ENCODE measurements at regions not wholly inside any gene's neighbourhood (a gene's known extent, or its start where the extent isn't known, plus 50 kb on each side); places are given as distances from the start of the nearest gene placed in this dataset.

DNA sequence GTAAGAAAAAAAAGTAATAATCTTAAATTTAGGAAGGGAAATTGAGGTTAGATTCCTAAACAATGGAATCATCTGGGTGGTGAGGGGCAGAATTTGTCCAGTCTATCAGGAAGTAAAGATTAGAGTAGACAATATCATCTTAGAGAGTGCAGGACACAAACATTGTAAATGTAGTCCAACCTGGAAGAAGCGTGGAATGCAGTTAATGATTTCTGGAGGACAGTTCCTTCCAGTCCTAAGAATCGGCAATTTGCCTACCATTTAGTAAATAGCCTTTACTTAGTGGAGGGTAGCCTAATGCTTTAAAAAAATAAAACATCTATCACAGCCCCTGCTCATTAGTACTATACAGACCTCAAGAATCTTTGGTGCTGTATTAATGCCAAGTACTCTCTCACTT is 147.5 kb upstream of the TTC29 start:
- H3K4me1 ChIP-seq: no peaks in the 10 kb centered on the region
- DNase-seq: no peak
- H3K4me3 ChIP-seq: no peak overlapping the region
- H3K36me3 ChIP-seq: no peaks in the 10 kb centered on the region
- 14 to 18% methylated on average over 2 of the region's 2 CpGs for WGBS, 2 donors
- H3K9me3 ChIP-seq: no peaks in the 10 kb centered on the region
- H3K27me3 ChIP-seq: no peaks in the 10 kb centered on the region
- FAIRE-seq: no peak
- TF ChIP-seq, protein P1, sequence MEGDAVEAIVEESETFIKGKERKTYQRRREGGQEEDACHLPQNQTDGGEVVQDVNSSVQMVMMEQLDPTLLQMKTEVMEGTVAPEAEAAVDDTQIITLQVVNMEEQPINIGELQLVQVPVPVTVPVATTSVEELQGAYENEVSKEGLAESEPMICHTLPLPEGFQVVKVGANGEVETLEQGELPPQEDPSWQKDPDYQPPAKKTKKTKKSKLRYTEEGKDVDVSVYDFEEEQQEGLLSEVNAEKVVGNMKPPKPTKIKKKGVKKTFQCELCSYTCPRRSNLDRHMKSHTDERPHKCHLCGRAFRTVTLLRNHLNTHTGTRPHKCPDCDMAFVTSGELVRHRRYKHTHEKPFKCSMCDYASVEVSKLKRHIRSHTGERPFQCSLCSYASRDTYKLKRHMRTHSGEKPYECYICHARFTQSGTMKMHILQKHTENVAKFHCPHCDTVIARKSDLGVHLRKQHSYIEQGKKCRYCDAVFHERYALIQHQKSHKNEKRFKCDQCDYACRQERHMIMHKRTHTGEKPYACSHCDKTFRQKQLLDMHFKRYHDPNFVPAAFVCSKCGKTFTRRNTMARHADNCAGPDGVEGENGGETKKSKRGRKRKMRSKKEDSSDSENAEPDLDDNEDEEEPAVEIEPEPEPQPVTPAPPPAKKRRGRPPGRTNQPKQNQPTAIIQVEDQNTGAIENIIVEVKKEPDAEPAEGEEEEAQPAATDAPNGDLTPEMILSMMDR (IDR thresholded peaks at IDR 0.05): no peak
- no peak overlapping the region for H3K27ac ChIP-seq
- intact Hi-C loops (cut with DNase I): no loop called here
- ATAC-seq: no peak

- DNase-seq (no peak), FAIRE-seq (no peak), ATAC-seq (no peak)
- TF ChIP-seq, protein P1 (IDR thresholded peaks at IDR 0.05): no peak
- 82 to 84% methylated on average over 2 of the region's 2 CpGs for whole genome bisulfite sequencing, 2 donors
- H3K27ac ChIP-seq: no peak overlapping the region
- H3K27me3 ChIP-seq: no peaks in the 10 kb centered on the region
- H3K9me3 ChIP-seq: no peaks in the 10 kb centered on the region
- H3K4me3 ChIP-seq: no peak overlapping the region
- intact Hi-C loops (cut with DNase I): no loop called here
- no peaks in the 10 kb centered on the region for H3K36me3 ChIP-seq
- H3K4me1 ChIP-seq: no peaks in the 10 kb centered on the region
Measured at GRCh38 chr4:147094238-147094637, 148.6 kb upstream of the TTC29 start.

DNA sequence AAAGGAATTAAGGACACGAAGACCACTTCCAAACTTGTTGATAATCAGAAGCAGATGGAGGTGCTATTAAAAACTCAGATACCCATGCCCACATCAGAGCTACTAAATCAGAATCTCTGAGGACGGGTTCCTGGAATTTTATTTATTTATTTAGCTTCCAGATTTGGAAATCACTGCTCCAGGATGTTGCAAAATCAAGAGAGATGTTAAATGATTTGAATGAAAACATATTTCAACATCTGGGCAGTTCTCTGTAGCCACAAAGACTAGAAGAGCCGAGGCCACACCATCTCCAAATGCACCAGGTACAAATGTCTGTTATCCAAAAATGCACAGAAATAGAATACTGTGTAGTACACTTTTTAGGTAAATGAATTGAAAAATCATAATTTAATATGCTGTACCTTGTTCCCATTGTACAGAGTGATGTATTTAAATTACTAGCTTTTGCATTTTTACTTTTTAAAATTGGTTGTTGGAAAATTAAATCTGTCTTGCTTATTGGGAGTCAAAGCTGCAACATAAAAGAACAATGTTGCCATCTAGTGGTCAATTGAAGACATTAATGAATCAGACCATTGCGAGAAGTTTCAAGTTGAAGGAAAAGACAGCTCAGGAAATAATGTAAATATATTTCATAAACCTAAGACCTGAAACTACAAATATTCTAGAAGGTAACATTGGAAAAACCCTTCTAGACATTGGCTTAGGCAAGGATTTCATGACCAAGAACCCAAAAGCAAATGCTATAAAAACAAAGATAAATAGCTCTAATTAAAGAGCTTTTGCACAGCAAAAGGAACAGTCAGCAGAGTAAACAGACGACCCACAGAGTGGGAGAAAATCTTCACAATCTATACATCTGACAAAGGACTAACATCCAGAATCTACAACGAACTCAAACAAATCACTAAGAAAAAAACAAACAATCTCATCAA is 151.3 kb upstream of the TTC29 start:
- FAIRE-seq (peak; percentile 96), ATAC-seq (peak in 3 of 4 donors; percentile 58 to 64 (median 63)), DNase-seq (no peak)
- Histone ChIP-seq H3K27me3 (no peaks in the 10 kb centered on the region), H3K36me3 (no peaks in the 10 kb centered on the region), H3K27ac (no peak overlapping the region), H3K9me3 (no peaks in the 10 kb centered on the region), H3K4me1 (no peaks in the 10 kb centered on the region), H3K4me3 (no peak overlapping the region)
- TF ChIP-seq, protein P1 (IDR thresholded peaks at IDR 0.05): peak; percentile 43 to 68 (median 60)
- intact Hi-C loops (cut with DNase I): no loop called here
- 11 to 20% methylated on average over 6 of the region's 6 CpGs for WGBS, 2 donors

DNA sequence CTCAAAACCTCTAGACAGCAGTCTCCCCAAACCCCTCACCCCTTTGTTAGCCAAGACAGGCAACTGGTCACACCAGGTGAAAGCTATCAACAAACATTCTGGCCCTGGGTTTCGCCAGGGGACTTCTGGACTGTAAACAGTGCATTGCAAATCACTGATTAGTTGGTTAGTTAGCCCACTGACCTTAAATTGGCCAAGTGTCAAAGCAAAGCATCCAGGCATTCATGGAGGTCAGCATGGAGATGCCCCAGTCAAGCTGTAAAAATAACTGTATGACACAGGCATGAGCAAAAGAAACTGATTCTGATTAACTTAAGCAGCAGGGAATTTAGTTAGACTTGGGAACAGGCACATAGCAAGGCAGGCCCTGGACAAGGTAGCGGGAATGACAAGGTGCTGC is 156.0 kb upstream of the TTC29 start:
- Histone ChIP-seq H3K4me3 (no peak overlapping the region), H3K27me3 (peaks cover 0 to 5% (median 0%) of the 10 kb centered on the region in 4 donors), H3K27ac (no peak overlapping the region), H3K36me3 (no peaks in the 10 kb centered on the region), H3K9me3 (no peaks in the 10 kb centered on the region), H3K4me1 (no peaks in the 10 kb centered on the region)
- intact Hi-C loops (cut with DNase I): no loop called here
- FAIRE-seq (no peak), ATAC-seq (no peak), DNase-seq (no peak)
- WGBS, 2 donors: 29 to 39% methylated on average over 2 of the region's 2 CpGs
- TF ChIP-seq, protein P1 (IDR thresholded peaks at IDR 0.05): no peak

DNA sequence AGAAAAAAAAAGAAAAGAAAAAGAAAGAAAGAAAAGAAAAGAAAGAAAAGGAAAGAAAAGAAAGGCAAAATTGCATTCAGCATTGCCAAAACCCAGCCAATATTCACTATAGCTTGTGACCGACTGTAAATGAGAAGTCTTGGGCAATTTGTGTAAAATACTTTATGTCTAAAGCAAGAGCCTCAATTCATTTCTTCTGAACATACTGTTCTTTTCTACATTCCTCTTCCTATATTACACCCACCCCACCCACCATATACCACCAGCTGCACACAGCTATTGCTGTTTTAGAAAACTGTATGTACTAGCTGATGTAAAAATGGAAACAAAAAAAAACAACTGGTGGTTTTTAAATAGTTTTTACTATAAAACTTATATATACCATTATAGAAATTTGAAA is 156.9 kb upstream of the TTC29 start:
- Histone ChIP-seq H3K4me1 (no peaks in the 10 kb centered on the region), H3K36me3 (no peaks in the 10 kb centered on the region), H3K9me3 (no peaks in the 10 kb centered on the region), H3K27ac (no peak overlapping the region), H3K27me3 (peaks cover 0 to 5% (median 0%) of the 10 kb centered on the region in 4 donors), H3K4me3 (no peak overlapping the region)
- TF ChIP-seq, protein P1 (IDR thresholded peaks at IDR 0.05): no peak
- DNase-seq (no peak), ATAC-seq (no peak), FAIRE-seq (no peak)
- intact Hi-C loops (cut with DNase I): no loop called here
- WGBS, 2 donors: 93 to 100% methylated on average over 1 of the region's 1 CpG

Data from pancreas (tissue), 10 donors.